WTC11 (cell line): ENCODE measurements at regions not wholly inside any gene's neighbourhood (a gene's known extent, or its start where the extent isn't known, plus 50 kb on each side); places are given as distances from the start of the nearest gene placed in this dataset.

Experiments used
- ATAC-seq: fragments of 200-7000 bp; cut with Tn5 transposase; 2 replicates; pipeline ENCODE4 v1.10.0; 2021; ENCODE audit warnings: mild to moderate bottlenecking, moderate library complexity
- CTCF ChIA-PET: fragments of 300-600 bp; sonication (Branson Sonifier 250); formaldehyde crosslinking; loops from one replicate; lab custom pipeline; 2021; ENCODE audit warnings: antibody characterized with exemption; lab: Charles Lee
- POLR2A ChIA-PET: fragments of 350-600 bp; sonication (Branson Sonifier 250); formaldehyde crosslinking; loops from one replicate; lab custom pipeline; 2021; ENCODE audit warnings: antibody characterized with exemption; lab: Charles Lee
- DNase-seq: peaks from one replicate; pipeline ENCODE4 v3.0.0; 2021; ENCODE audit warnings: low spot score
- H3K27ac Mint-ChIP-seq: 2 replicates; pipeline ENCODE4 v1.8.0; 2021; ENCODE audit warnings: mixed read lengths
- H3K27me3 Mint-ChIP-seq: 2 replicates; pipeline ENCODE4 v1.8.0; 2021; ENCODE audit warnings: low read depth, mild to moderate bottlenecking, moderate library complexity, mixed read lengths
- H3K36me3 Mint-ChIP-seq: 2 replicates; pipeline ENCODE4 v1.8.0; 2021; ENCODE audit warnings: mixed read lengths
- H3K4me1 Mint-ChIP-seq: 2 replicates; pipeline ENCODE4 v1.8.0; 2022; ENCODE audit warnings: mixed read lengths
- H3K4me3 Mint-ChIP-seq: 2 replicates; pipeline ENCODE4 v1.8.0; 2021; ENCODE audit warnings: mild to moderate bottlenecking, moderate library complexity, mixed read lengths
- H3K9me3 Mint-ChIP-seq: 2 replicates; pipeline ENCODE4 v1.8.0; 2021; ENCODE audit warnings: mixed read lengths
- AFF4 ChIP-seq: sonication (generic); formaldehyde crosslinking; IDR thresholded peaks from 2 replicates; pipeline ENCODE4 v1.8.1; 2023; ENCODE audit warnings: mild to moderate bottlenecking, missing genetic modification reagents, borderline replicate concordance
- E2F1 ChIP-seq: sonication (generic); formaldehyde crosslinking; IDR thresholded peaks from 2 replicates; pipeline ENCODE4 v1.8.0; 2022; ENCODE audit warnings: mild to moderate bottlenecking, missing genetic modification reagents
- ELF4 ChIP-seq: sonication (generic); formaldehyde crosslinking; IDR thresholded peaks from 2 replicates; pipeline ENCODE4 v1.8.1; 2022; ENCODE audit warnings: low read depth, mild to moderate bottlenecking, moderate library complexity, missing genetic modification reagents
- ESRRA ChIP-seq: sonication (generic); formaldehyde crosslinking; IDR thresholded peaks from 2 replicates; pipeline ENCODE4 v1.8.1; 2022; ENCODE audit warnings: mild to moderate bottlenecking, missing genetic modification reagents, borderline replicate concordance
- ETV6 ChIP-seq: sonication (generic); formaldehyde crosslinking; IDR thresholded peaks from 2 replicates; pipeline ENCODE4 v1.8.1; 2022; ENCODE audit warnings: mild to moderate bottlenecking, missing genetic modification reagents
- GRHL2 ChIP-seq: fragments of 250-450 bp; sonication (Bioruptor Pico); IDR thresholded peaks from 2 replicates; pipeline ENCODE4 v1.8.0; 2022; ENCODE audit warnings: mild to moderate bottlenecking, moderate library complexity; ENCODE audit not compliant: insufficient replicate concordance, severe bottlenecking
- IRF1 ChIP-seq: sonication (generic); formaldehyde crosslinking; IDR thresholded peaks from 2 replicates; pipeline ENCODE4 v1.8.0; 2023; ENCODE audit warnings: missing genetic modification reagents
- NFATC4 ChIP-seq: fragments of 250-450 bp; sonication (Bioruptor Pico); IDR thresholded peaks from 2 replicates; pipeline ENCODE4 v1.9.0; 2021; ENCODE audit warnings: mild to moderate bottlenecking
- NFE2L1 ChIP-seq: sonication (generic); formaldehyde crosslinking; IDR thresholded peaks from 2 replicates; pipeline ENCODE4 v1.8.1; 2023; ENCODE audit warnings: missing genetic modification reagents
- NFYB ChIP-seq: sonication (generic); formaldehyde crosslinking; conservative IDR thresholded peaks from 2 replicates; pipeline ENCODE4 v1.8.0; 2022; ENCODE audit warnings: low read depth, missing genetic modification reagents
- NR1H2 ChIP-seq: sonication (generic); formaldehyde crosslinking; IDR thresholded peaks from 2 replicates; pipeline ENCODE4 v1.9.0; 2021; ENCODE audit warnings: mild to moderate bottlenecking, moderate library complexity, missing genetic modification reagents
- PRRX2 ChIP-seq: fragments of 250-450 bp; sonication (Bioruptor Pico); IDR thresholded peaks from 2 replicates; pipeline ENCODE4 v1.8.0; 2021; ENCODE audit warnings: mild to moderate bottlenecking
- SOX15 ChIP-seq: fragments of 250-450 bp; sonication (Bioruptor Pico); IDR thresholded peaks from 2 replicates; pipeline ENCODE4 v1.9.0; 2021; ENCODE audit warnings: mild to moderate bottlenecking
- TP53 ChIP-seq: sonication (generic); formaldehyde crosslinking; IDR thresholded peaks from 2 replicates; pipeline ENCODE4 v1.8.1; 2023; ENCODE audit warnings: mild to moderate bottlenecking, missing genetic modification reagents
- ZBTB21 ChIP-seq: sonication (generic); formaldehyde crosslinking; IDR thresholded peaks from 2 replicates; pipeline ENCODE4 v1.8.1; 2023; ENCODE audit warnings: mild to moderate bottlenecking, missing genetic modification reagents, borderline replicate concordance
- ZNF121 ChIP-seq: sonication (generic); formaldehyde crosslinking; IDR thresholded peaks from 2 replicates; pipeline ENCODE4 v1.8.0; 2023; ENCODE audit warnings: missing genetic modification reagents
- ZNF232 ChIP-seq: sonication (generic); formaldehyde crosslinking; IDR thresholded peaks from 2 replicates; pipeline ENCODE4 v1.8.0; 2022; ENCODE audit warnings: mild to moderate bottlenecking, missing genetic modification reagents
- ZNF317 ChIP-seq: sonication (generic); formaldehyde crosslinking; IDR thresholded peaks from 2 replicates; pipeline ENCODE4 v1.8.1; 2023; ENCODE audit warnings: low read depth, mild to moderate bottlenecking, moderate library complexity, missing genetic modification reagents, borderline replicate concordance
- TF ChIP-seq, protein P1 (sequence below): sonication (generic); formaldehyde crosslinking; conservative IDR thresholded peaks from 2 replicates; pipeline ENCODE4 v1.8.1; 2023; ENCODE audit warnings: mild to moderate bottlenecking, low read depth, missing genetic modification reagents, moderate library complexity
- TF ChIP-seq, protein P2 (sequence below): fragments of 200-600 bp; IDR thresholded peaks from 2 replicates; pipeline ENCODE4 v1.8.0; 2022; ENCODE audit warnings: antibody characterized with exemption
- TF ChIP-seq, protein P3 (sequence below): sonication (generic); formaldehyde crosslinking; IDR thresholded peaks from 2 replicates; pipeline ENCODE4 v1.8.1; 2022; ENCODE audit warnings: low read depth, mild to moderate bottlenecking, moderate library complexity, missing genetic modification reagents, borderline replicate concordance

- Mint-ChIP-seq H3K4me3 (no peak overlapping the region), H3K27me3 (no peaks in the 10 kb centered on the region), H3K9me3 (peaks cover 41% of the 10 kb centered on the region), H3K27ac (no peak overlapping the region), H3K36me3 (peaks cover 27% of the 10 kb centered on the region), H3K4me1 (peaks cover 18% of the 10 kb centered on the region)
- ChIA-PET POLR2A (no interaction called here), CTCF (no interaction called here)
- no peak for ATAC-seq
- no peak for TF ChIP-seq ZNF232
- TF ChIP-seq NFE2L1 (CRISPR knock-in tag) = no peak
- no peak for DNase-seq
Measured at GRCh38 chr6:106743612-106744011, 114.2 kb downstream of the QRSL1 start.

DNA sequence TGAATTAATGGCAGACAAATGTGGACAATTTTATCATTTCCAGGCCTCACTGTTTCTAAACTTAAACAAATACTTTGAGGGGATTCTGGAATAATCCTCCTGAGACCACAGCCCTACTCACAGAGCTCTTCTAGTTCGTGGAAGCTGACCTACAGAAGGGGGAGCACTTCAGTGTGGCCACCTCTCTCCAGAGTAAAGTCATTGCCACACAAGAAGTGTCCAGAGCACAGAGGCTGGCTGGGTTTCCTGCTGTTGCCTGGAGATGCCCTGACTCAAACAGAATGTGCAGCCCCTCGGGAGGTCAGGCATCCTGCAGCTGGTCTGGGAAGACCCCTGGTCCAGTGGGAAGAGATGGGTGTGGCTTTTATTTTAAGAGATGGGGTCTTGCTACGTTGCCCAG lies 110.9 kb downstream of the QRSL1 start:
- no peak overlapping the region for H3K4me3 Mint-ChIP-seq
- ChIA-PET CTCF (no interaction called here), POLR2A (no interaction called here)
- H3K4me1 Mint-ChIP-seq = peaks cover 7% of the 10 kb centered on the region
- H3K27me3 Mint-ChIP-seq = peaks cover 5% of the 10 kb centered on the region; the same call in 1 of the 2 replicates
- H3K9me3 Mint-ChIP-seq = peaks cover 62% of the 10 kb centered on the region
- peaks cover 46% of the 10 kb centered on the region for H3K36me3 Mint-ChIP-seq
- no peak overlapping the region for H3K27ac Mint-ChIP-seq
- no peak for ATAC-seq
- no peak for TF ChIP-seq TP53
- TF ChIP-seq PRRX2 = no peak
- no peak for TF ChIP-seq AFF4 (CRISPR knock-in tag)
- no peak for TF ChIP-seq GRHL2 (CRISPR knock-in tag)
- no peak for TF ChIP-seq SOX15 (CRISPR knock-in tag)
- no peak for TF ChIP-seq ZBTB21 (CRISPR knock-in tag)
- TF ChIP-seq NR1H2 = no peak
- TF ChIP-seq ETV6 (CRISPR knock-in tag) = no peak
- TF ChIP-seq IRF1 = no peak
- no peak for TF ChIP-seq ZNF317 (CRISPR knock-in tag)
- no peak for DNase-seq

GRCh38 chr6:106739387-106739786 lies 110.0 kb downstream of the QRSL1 start:
- Mint-ChIP-seq H3K27me3 (peaks cover 5% of the 10 kb centered on the region; the same call in 1 of the 2 replicates), H3K4me3 (no peak overlapping the region), H3K9me3 (peaks cover 61% of the 10 kb centered on the region), H3K27ac (no peak overlapping the region), H3K4me1 (peaks cover 11% of the 10 kb centered on the region), H3K36me3 (peaks cover 45% of the 10 kb centered on the region)
- CTCF ChIA-PET = no interaction called here
- ATAC-seq (no peak), DNase-seq (no peak)
- POLR2A ChIA-PET = no interaction called here
- TF ChIP-seq ZNF121 (CRISPR knock-in tag) (no peak), ELF4 (CRISPR knock-in tag) (no peak), NFATC4 (CRISPR knock-in tag) (no peak), NFYB (CRISPR knock-in tag) (no peak), GRHL2 (CRISPR knock-in tag) (no peak), E2F1 (CRISPR knock-in tag) (no peak), ESRRA (CRISPR knock-in tag) (no peak)
- TF ChIP-seq, protein P1, sequence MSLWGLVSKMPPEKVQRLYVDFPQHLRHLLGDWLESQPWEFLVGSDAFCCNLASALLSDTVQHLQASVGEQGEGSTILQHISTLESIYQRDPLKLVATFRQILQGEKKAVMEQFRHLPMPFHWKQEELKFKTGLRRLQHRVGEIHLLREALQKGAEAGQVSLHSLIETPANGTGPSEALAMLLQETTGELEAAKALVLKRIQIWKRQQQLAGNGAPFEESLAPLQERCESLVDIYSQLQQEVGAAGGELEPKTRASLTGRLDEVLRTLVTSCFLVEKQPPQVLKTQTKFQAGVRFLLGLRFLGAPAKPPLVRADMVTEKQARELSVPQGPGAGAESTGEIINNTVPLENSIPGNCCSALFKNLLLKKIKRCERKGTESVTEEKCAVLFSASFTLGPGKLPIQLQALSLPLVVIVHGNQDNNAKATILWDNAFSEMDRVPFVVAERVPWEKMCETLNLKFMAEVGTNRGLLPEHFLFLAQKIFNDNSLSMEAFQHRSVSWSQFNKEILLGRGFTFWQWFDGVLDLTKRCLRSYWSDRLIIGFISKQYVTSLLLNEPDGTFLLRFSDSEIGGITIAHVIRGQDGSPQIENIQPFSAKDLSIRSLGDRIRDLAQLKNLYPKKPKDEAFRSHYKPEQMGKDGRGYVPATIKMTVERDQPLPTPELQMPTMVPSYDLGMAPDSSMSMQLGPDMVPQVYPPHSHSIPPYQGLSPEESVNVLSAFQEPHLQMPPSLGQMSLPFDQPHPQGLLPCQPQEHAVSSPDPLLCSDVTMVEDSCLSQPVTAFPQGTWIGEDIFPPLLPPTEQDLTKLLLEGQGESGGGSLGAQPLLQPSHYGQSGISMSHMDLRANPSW (CRISPR knock-in tag) = no peak
- TF ChIP-seq, protein P2, sequence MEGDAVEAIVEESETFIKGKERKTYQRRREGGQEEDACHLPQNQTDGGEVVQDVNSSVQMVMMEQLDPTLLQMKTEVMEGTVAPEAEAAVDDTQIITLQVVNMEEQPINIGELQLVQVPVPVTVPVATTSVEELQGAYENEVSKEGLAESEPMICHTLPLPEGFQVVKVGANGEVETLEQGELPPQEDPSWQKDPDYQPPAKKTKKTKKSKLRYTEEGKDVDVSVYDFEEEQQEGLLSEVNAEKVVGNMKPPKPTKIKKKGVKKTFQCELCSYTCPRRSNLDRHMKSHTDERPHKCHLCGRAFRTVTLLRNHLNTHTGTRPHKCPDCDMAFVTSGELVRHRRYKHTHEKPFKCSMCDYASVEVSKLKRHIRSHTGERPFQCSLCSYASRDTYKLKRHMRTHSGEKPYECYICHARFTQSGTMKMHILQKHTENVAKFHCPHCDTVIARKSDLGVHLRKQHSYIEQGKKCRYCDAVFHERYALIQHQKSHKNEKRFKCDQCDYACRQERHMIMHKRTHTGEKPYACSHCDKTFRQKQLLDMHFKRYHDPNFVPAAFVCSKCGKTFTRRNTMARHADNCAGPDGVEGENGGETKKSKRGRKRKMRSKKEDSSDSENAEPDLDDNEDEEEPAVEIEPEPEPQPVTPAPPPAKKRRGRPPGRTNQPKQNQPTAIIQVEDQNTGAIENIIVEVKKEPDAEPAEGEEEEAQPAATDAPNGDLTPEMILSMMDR = no peak
- TF ChIP-seq, protein P3, sequence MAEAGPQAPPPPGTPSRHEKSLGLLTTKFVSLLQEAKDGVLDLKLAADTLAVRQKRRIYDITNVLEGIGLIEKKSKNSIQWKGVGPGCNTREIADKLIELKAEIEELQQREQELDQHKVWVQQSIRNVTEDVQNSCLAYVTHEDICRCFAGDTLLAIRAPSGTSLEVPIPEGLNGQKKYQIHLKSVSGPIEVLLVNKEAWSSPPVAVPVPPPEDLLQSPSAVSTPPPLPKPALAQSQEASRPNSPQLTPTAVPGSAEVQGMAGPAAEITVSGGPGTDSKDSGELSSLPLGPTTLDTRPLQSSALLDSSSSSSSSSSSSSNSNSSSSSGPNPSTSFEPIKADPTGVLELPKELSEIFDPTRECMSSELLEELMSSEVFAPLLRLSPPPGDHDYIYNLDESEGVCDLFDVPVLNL (CRISPR knock-in tag) = no peak
